ENCODE measurements at regions not wholly inside any gene's neighbourhood (a gene's known extent, or its start where the extent isn't known, plus 50 kb on each side); places are given as distances from the start of the nearest gene placed in this dataset.

- H3K27ac ChIP-seq (ENCODE audit: insufficient read length, low read depth, low read length), result no peak overlapping the region
- H3K4ac ChIP-seq (ENCODE audit: low read depth, low read length), result no peak overlapping the region
- no peak overlapping the region for H3K4me2 ChIP-seq (ENCODE audit: insufficient read depth, insufficient read length, low read length)
- Mint-ChIP-seq H3K36me3 (ENCODE audit: insufficient read depth in 1 of 3, low read depth in 3 of 3) (peaks cover 5 to 14% (median 13%) of the 10 kb centered on the region in 3 experiments; a peak in 5 of 7 replicates), H3K27me3 (ENCODE audit: low read depth) (no peaks in the 10 kb centered on the region), H3K4me1 (peaks cover 4 to 5% of the 10 kb centered on the region in 2 experiments), H3K4me3 (no peak overlapping the region), H3K27ac (no peak overlapping the region), H3K9me3 (peaks cover 4 to 10% of the 10 kb centered on the region in 2 experiments; a peak in 3 of 5 replicates)
- DNase-seq, result no peak
- no peak overlapping the region for H3K9ac ChIP-seq (ENCODE audit: extremely low read depth, insufficient read length, low read length)
- no peak overlapping the region for H2BK12ac ChIP-seq (ENCODE audit: insufficient read length, low read depth, low read length)
- no peak overlapping the region for H2AFZ ChIP-seq (ENCODE audit: low read length)
- no peaks in the 10 kb centered on the region; the same call in 1 of the 2 replicates for H3K4me1 ChIP-seq (ENCODE audit: insufficient read depth, low read length)
- H3K79me1 ChIP-seq (ENCODE audit: insufficient read depth, low read depth, low read length, poor library complexity, severe bottlenecking), result no peaks in the 10 kb centered on the region
- H4K5ac ChIP-seq (ENCODE audit: insufficient read length, low read depth, low read length), result no peak overlapping the region
- H2BK120ac ChIP-seq (ENCODE audit: low read depth, low read length, poor library complexity, severe bottlenecking), result no peak overlapping the region
- no peak overlapping the region for H4K91ac ChIP-seq (ENCODE audit: insufficient read length, low read depth, low read length)
- no peak overlapping the region for H3K14ac ChIP-seq (ENCODE audit: insufficient read depth, low read length)
- H4K20me1 ChIP-seq (ENCODE audit: control insufficient read depth, insufficient read depth, insufficient read length), result no peaks in the 10 kb centered on the region
- H3K56ac ChIP-seq (ENCODE audit: insufficient read length, low read depth, low read length), result no peak overlapping the region
- no peaks in the 10 kb centered on the region for H3K23me2 ChIP-seq (ENCODE audit: insufficient read length, low read depth, low read length, poor library complexity, severe bottlenecking)
- H3K79me2 ChIP-seq (ENCODE audit: insufficient read depth, low read length), result no peaks in the 10 kb centered on the region
- H3T11ph ChIP-seq (ENCODE audit: low read length), result no peak overlapping the region
- no peak overlapping the region for H2BK20ac ChIP-seq (ENCODE audit: low read depth, low read length, poor library complexity, severe bottlenecking)
- H3K23ac ChIP-seq (ENCODE audit: insufficient read length, low read depth, low read length), result no peak overlapping the region
- no peak overlapping the region for H2BK5ac ChIP-seq (ENCODE audit: insufficient read length, low read length)
- WGBS (ENCODE audit: extremely low coverage, insufficient read length, low lambda C conversion rate), result no CpG with 5 or more reads among the region's 2 CpGs
- H2AK5ac ChIP-seq (ENCODE audit: insufficient read length, low read length), result no peak overlapping the region
- TF ChIP-seq, protein P1, sequence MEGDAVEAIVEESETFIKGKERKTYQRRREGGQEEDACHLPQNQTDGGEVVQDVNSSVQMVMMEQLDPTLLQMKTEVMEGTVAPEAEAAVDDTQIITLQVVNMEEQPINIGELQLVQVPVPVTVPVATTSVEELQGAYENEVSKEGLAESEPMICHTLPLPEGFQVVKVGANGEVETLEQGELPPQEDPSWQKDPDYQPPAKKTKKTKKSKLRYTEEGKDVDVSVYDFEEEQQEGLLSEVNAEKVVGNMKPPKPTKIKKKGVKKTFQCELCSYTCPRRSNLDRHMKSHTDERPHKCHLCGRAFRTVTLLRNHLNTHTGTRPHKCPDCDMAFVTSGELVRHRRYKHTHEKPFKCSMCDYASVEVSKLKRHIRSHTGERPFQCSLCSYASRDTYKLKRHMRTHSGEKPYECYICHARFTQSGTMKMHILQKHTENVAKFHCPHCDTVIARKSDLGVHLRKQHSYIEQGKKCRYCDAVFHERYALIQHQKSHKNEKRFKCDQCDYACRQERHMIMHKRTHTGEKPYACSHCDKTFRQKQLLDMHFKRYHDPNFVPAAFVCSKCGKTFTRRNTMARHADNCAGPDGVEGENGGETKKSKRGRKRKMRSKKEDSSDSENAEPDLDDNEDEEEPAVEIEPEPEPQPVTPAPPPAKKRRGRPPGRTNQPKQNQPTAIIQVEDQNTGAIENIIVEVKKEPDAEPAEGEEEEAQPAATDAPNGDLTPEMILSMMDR (conservative IDR thresholded peaks at IDR 0.05), result no peak
- H3K18ac ChIP-seq (ENCODE audit: insufficient read length, low read depth, low read length), result no peak overlapping the region
- no peak overlapping the region for H4K8ac ChIP-seq (replicated peaks; ENCODE audit: insufficient read length, low read depth, low read length)
- no peaks in the 10 kb centered on the region for H3K9me3 ChIP-seq (ENCODE audit: control insufficient read depth, low read depth, low read length)
- no peak overlapping the region for H2BK15ac ChIP-seq (ENCODE audit: low read depth, low read length)
- H3K27me3 ChIP-seq (ENCODE audit: insufficient read depth, low read length), result no peaks in the 10 kb centered on the region
Observed at GRCh38 chr2:156175946-156176345, 156.6 kb downstream of the NR4A2 start.

Data from H9 (cell line).